H1 (cell line): ENCODE measurements at regions not wholly inside any gene's neighbourhood (a gene's known extent, or its start where the extent isn't known, plus 50 kb on each side); places are given as distances from the start of the nearest gene placed in this dataset.
A peak's percentile ranks its signal among the peaks of the same experiment; 100 is the strongest.

Source experiments
- CTCF ChIA-PET: fragments of 300-600 bp; sonication (Branson Sonifier 250); formaldehyde crosslinking; loops from one replicate; lab custom pipeline; 2021; ENCODE audit not compliant: partially characterized antibody; lab: Charles Lee
- POLR2A ChIA-PET: fragments of 300-600 bp; sonication (Branson Sonifier 250); formaldehyde crosslinking; loops from one replicate; lab custom pipeline; 2021; ENCODE audit warnings: inconsistent platforms; ENCODE audit not compliant: partially characterized antibody; lab: Charles Lee
- DNase-seq, 2 experiments: peaks; one replicate each; pipeline versions ENCODE4 v3.0.0 to v3.0.0-alpha.2; 2010 to 2022; ENCODE audit warnings: low spot score in 2 of 2, low read depth in 1 of 2, mixed read lengths in 1 of 2
- FAIRE-seq: peaks from 2 replicates; lab custom pipeline; 2011; peaks lifted over from hg19 to GRCh38; lab: Jason Lieb, UNC
- H2AFZ ChIP-seq: 2 replicates; pipeline ENCODE4 v1.8.1; 2012; ENCODE audit warnings: low read length, inconsistent platforms
- H2AK5ac ChIP-seq: 2 replicates; pipeline ENCODE4 v1.6.1; 2013; ENCODE audit warnings: low read depth, low read length
- H2BK120ac ChIP-seq: replicated peaks from 2 replicates; pipeline ENCODE3; 2013; ENCODE audit warnings: low read depth, low read length, inconsistent platforms
- H2BK12ac ChIP-seq: 2 replicates; pipeline ENCODE4 v1.6.1; 2013; ENCODE audit warnings: low read depth, low read length
- H2BK15ac ChIP-seq: 2 replicates; pipeline ENCODE4 v1.6.1; 2013; ENCODE audit warnings: low read length
- H2BK20ac ChIP-seq: 2 replicates; pipeline ENCODE4 v1.6.1; 2013; ENCODE audit warnings: low read length
- H2BK5ac ChIP-seq: 2 replicates; pipeline ENCODE4 v1.6.1; 2013; ENCODE audit warnings: low read depth, low read length
- H3K14ac ChIP-seq: 2 replicates; pipeline ENCODE4 v1.6.1; 2013; ENCODE audit warnings: inconsistent platforms; ENCODE audit not compliant: insufficient read length
- H3K18ac ChIP-seq: 2 replicates; pipeline ENCODE4 v1.6.1; 2013; ENCODE audit warnings: low read length; ENCODE audit errors: extremely low read depth
- H3K23ac ChIP-seq: 2 replicates; pipeline ENCODE4 v1.6.1; 2013; ENCODE audit warnings: inconsistent platforms; ENCODE audit not compliant: insufficient read length
- H3K23me2 ChIP-seq: 2 replicates; pipeline ENCODE4 v1.6.1; 2013; ENCODE audit warnings: low read depth, low read length
- H3K27ac ChIP-seq: 2 replicates; pipeline ENCODE4 v1.6.1; 2011; ENCODE audit warnings: low read depth, low read length, inconsistent platforms
- H3K27me3 ChIP-seq, 4 experiments: replicated peaks in 1 of 4; 1 replicate in 1 of 4; 2 replicates in 3 of 4; pipeline versions ENCODE4 v1.6.1 to v1.8.1; 2011 to 2013; ENCODE audit warnings: low read length in 3 of 4, mild to moderate bottlenecking in 3 of 4, inconsistent platforms in 2 of 4, mixed read lengths in 2 of 4, moderate library complexity in 1 of 4; ENCODE audit not compliant: control insufficient read depth in 3 of 4, insufficient read depth in 3 of 4; ENCODE audit errors: extremely low read depth in 1 of 4
- H3K36me3 ChIP-seq, 4 experiments: 2 replicates each; pipeline versions ENCODE4 v1.6.1 to v1.8.1; 2011 to 2013; ENCODE audit warnings: mild to moderate bottlenecking in 4 of 4, low read length in 3 of 4, moderate library complexity in 2 of 4, control low read depth in 1 of 4, inconsistent platforms in 1 of 4; ENCODE audit not compliant: insufficient read depth in 4 of 4, control insufficient read depth in 2 of 4
- H3K4ac ChIP-seq: replicated peaks from 2 replicates; pipeline ENCODE3; 2013; ENCODE audit warnings: low read length, low read depth, mixed read lengths, inconsistent platforms; ENCODE audit not compliant: insufficient read length
- H3K4me1 ChIP-seq, 4 experiments: replicated peaks in 1 of 4; 1 replicate in 1 of 4; 2 replicates in 3 of 4; pipeline versions ENCODE4 v1.6.1 to v1.8.1; 2011 to 2013; ENCODE audit warnings: low read length in 3 of 4, inconsistent platforms in 2 of 4, mixed read lengths in 1 of 4; ENCODE audit not compliant: insufficient read depth in 4 of 4, control insufficient read depth in 3 of 4
- H3K4me2 ChIP-seq, 2 experiments: 2 replicates each; pipeline versions ENCODE4 v1.6.1 to v1.8.1; 2011 to 2013; ENCODE audit warnings: low read depth in 2 of 2, low read length in 2 of 2, control low read depth in 1 of 2, inconsistent platforms in 1 of 2, mild to moderate bottlenecking in 1 of 2; ENCODE audit not compliant: insufficient read depth in 1 of 2
- H3K4me3 ChIP-seq, 4 experiments: fragments of 200-600, 300-600 bp in 1 of 4; sonication (generic), shearing (Covaris generic), sonication (Bioruptor Twin) in 1 of 4; 2 replicates each; pipeline versions ENCODE4 v1.5.1 to v1.8.1; 2011 to 2016; ENCODE audit warnings: low read length in 4 of 4, low read depth in 3 of 4, control low read depth in 2 of 4, inconsistent platforms in 2 of 4, mild to moderate bottlenecking in 2 of 4, mixed read lengths in 1 of 4, moderate library complexity in 1 of 4; ENCODE audit not compliant: insufficient read depth in 2 of 4; ENCODE audit errors: extremely low read depth in 1 of 4
- H3K56ac ChIP-seq: replicated peaks from 2 replicates; pipeline ENCODE3; 2013; ENCODE audit warnings: low read depth, mild to moderate bottlenecking, mixed read lengths, low read length, inconsistent platforms; ENCODE audit not compliant: insufficient read length
- H3K79me1 ChIP-seq: 2 replicates; pipeline ENCODE4 v1.6.1; 2013; ENCODE audit warnings: low read depth, low read length, control low read depth
- H3K79me2 ChIP-seq, 2 experiments: 2 replicates each; pipeline versions ENCODE4 v1.6.1 to v1.8.1; 2012 to 2013; ENCODE audit warnings: low read length in 2 of 2, mild to moderate bottlenecking in 2 of 2, inconsistent platforms in 1 of 2; ENCODE audit not compliant: insufficient read depth in 2 of 2, control insufficient read depth in 1 of 2
- H3K9ac ChIP-seq, 4 experiments: replicated peaks in 1 of 4; 1 replicate in 1 of 4; 2 replicates in 3 of 4; pipeline versions ENCODE4 v1.6.1 to v1.8.1; 2011 to 2013; ENCODE audit warnings: low read depth in 3 of 4, low read length in 3 of 4, control low read depth in 2 of 4, mild to moderate bottlenecking in 2 of 4, moderate library complexity in 2 of 4, inconsistent platforms in 1 of 4; ENCODE audit errors: extremely low read depth in 1 of 4
- H3K9me3 ChIP-seq, 2 experiments: 2 replicates each; pipeline versions ENCODE4 v1.6.1 to v1.8.1; 2012 to 2013; ENCODE audit warnings: mild to moderate bottlenecking in 2 of 2, moderate library complexity in 2 of 2, control low read depth in 1 of 2, inconsistent platforms in 1 of 2, low read depth in 1 of 2, low read length in 1 of 2, mixed read lengths in 1 of 2; ENCODE audit not compliant: insufficient read depth in 2 of 2
- H4K20me1 ChIP-seq, 2 experiments: replicated peaks in 1 of 2; 2 replicates each; pipeline versions ENCODE3 to v1.8.1; 2011 to 2013; ENCODE audit warnings: inconsistent platforms in 2 of 2, low read length in 2 of 2, mild to moderate bottlenecking in 1 of 2; ENCODE audit not compliant: insufficient read depth in 2 of 2, control insufficient read depth in 1 of 2
- H4K5ac ChIP-seq: 2 replicates; pipeline ENCODE4 v1.6.1; 2013; ENCODE audit warnings: low read length, low read depth, mixed read lengths, inconsistent platforms; ENCODE audit not compliant: insufficient read length
- H4K8ac ChIP-seq: 2 replicates; pipeline ENCODE4 v1.8.0; 2013; ENCODE audit warnings: mild to moderate bottlenecking, moderate library complexity, low read length, inconsistent platforms; ENCODE audit not compliant: insufficient read depth; ENCODE audit errors: extremely low read depth
- H4K91ac ChIP-seq: replicated peaks from 2 replicates; pipeline ENCODE3; 2013; ENCODE audit warnings: low read length, mixed read lengths, inconsistent platforms; ENCODE audit not compliant: insufficient read length
- CTBP2 ChIP-seq: IDR thresholded peaks from 2 replicates; pipeline ENCODE4 v1.7.0; 2011; ENCODE audit warnings: borderline replicate concordance, mild to moderate bottlenecking, moderate library complexity, mixed read lengths, low read length; ENCODE audit not compliant: insufficient read depth, insufficient read length
- KDM4A ChIP-seq: IDR thresholded peaks from one replicate; pipeline ENCODE4 v1.7.1; 2012; ENCODE audit warnings: low read depth, mild to moderate bottlenecking, moderate library complexity, low read length, inconsistent platforms; ENCODE audit not compliant: severe bottlenecking
- WGBS, 2 experiments: shearing (Covaris generic) in 1 of 2; methylation state at CpG; one replicate each; pipeline versions ENCODE4 v1.1.6 to v1.1.7; 2013 to 2015; ENCODE audit warnings: low lambda C conversion rate in 2 of 2, mixed read lengths in 2 of 2, inconsistent platforms in 1 of 2, low coverage in 1 of 2, missing lambda C conversion rate in 1 of 2; ENCODE audit not compliant: insufficient replicate concordance in 2 of 2, insufficient coverage in 1 of 2, insufficient read length in 1 of 2; ENCODE audit errors: extremely low coverage in 1 of 2, missing lambda C conversion rate in 1 of 2; 5-methylcytosine and 5-hydroxymethylcytosine counted together

GRCh38 chr2:31770741-31771140 is 190.0 kb upstream of the SRD5A2 start:
- Histone ChIP-seq H2BK20ac (no peak overlapping the region), H2BK5ac (no peak overlapping the region), H3K14ac (no peak overlapping the region), H3K36me3 (no peaks in the 10 kb centered on the region), H3K9me3 (peaks cover 6 to 14% of the 10 kb centered on the region in 2 experiments; a peak in 3 of 4 replicates), H2BK12ac (no peak overlapping the region), H2BK15ac (no peak overlapping the region), H3K79me1 (no peaks in the 10 kb centered on the region), H3K79me2 (no peaks in the 10 kb centered on the region), H3K23me2 (no peaks in the 10 kb centered on the region), H3K56ac (no peak overlapping the region), H3K23ac (no peak overlapping the region), H3K18ac (no peak overlapping the region), H3K4me2 (no peak overlapping the region), H4K8ac (no peak overlapping the region), H4K20me1 (no peaks in the 10 kb centered on the region), H3K9ac (no peak overlapping the region), H3K27ac (no peak overlapping the region), H4K91ac (no peak overlapping the region), H3K27me3 (no peaks in the 10 kb centered on the region), H2AK5ac (no peak overlapping the region), H3K4ac (no peak overlapping the region), H2BK120ac (no peak overlapping the region), H3K4me3 (no peak overlapping the region), H3K4me1 (no peaks in the 10 kb centered on the region), H4K5ac (no peak overlapping the region), H2AFZ (no peak overlapping the region)
- DNase-seq: peak in 1 of 2 experiments; percentile 19
- 70% methylated on average over 2 of the region's 2 CpGs; no CpG with 5 or more reads in 1 of the 2 experiments for WGBS, 2 experiments
- ChIA-PET CTCF (no interaction called here), POLR2A (no interaction called here)
- no peak for FAIRE-seq
- TF ChIP-seq CTBP2 (no peak), KDM4A (no peak)
